Ishikawa (cell line): ENCODE measurements at regions not wholly inside any gene's neighbourhood (a gene's known extent, or its start where the extent isn't known, plus 50 kb on each side); places are given as distances from the start of the nearest gene placed in this dataset.

Source experiments
- CEBPB ChIP-seq: IDR thresholded peaks from 2 replicates; pipeline ENCODE4 v1.6.1; 2012
- CREB1 ChIP-seq: IDR thresholded peaks from 2 replicates; pipeline ENCODE4 v1.6.1; 2012; ENCODE audit warnings: low read depth
- EGR1 ChIP-seq: IDR thresholded peaks from 2 replicates; pipeline ENCODE4 v1.6.1; 2012
- EP300 ChIP-seq: IDR thresholded peaks from 2 replicates; pipeline ENCODE4 v1.6.1; 2012; ENCODE audit warnings: borderline replicate concordance
- FOXM1 ChIP-seq: IDR thresholded peaks from 2 replicates; pipeline ENCODE4 v1.6.1; 2012; ENCODE audit warnings: low read depth, borderline replicate concordance
- MAX ChIP-seq: IDR thresholded peaks from 2 replicates; pipeline ENCODE4 v1.6.1; 2012
- NFIC ChIP-seq: IDR thresholded peaks from 2 replicates; pipeline ENCODE4 v1.6.1; 2012
- RAD21 ChIP-seq: IDR thresholded peaks from 2 replicates; pipeline ENCODE4 v1.6.1; 2012; ENCODE audit warnings: low read depth
- TAF1 ChIP-seq: IDR thresholded peaks from 2 replicates; pipeline ENCODE4 v1.6.1; 2012; ENCODE audit warnings: low read depth, mild to moderate bottlenecking
- TCF12 ChIP-seq: IDR thresholded peaks from 2 replicates; pipeline ENCODE4 v1.6.1; 2012; ENCODE audit warnings: low read depth
- TEAD4 ChIP-seq: IDR thresholded peaks from 2 replicates; pipeline ENCODE4 v1.6.1; 2012
- YY1 ChIP-seq: IDR thresholded peaks from 2 replicates; pipeline ENCODE4 v1.6.1; 2012; ENCODE audit warnings: low read depth
- TF ChIP-seq, protein P1 (sequence below): IDR thresholded peaks from 2 replicates; pipeline ENCODE4 v1.6.1; 2012
- TF ChIP-seq, protein P2 (sequence below): IDR thresholded peaks from 2 replicates; pipeline ENCODE4 v1.6.1; 2012; ENCODE audit warnings: low read depth, mild to moderate bottlenecking

DNA sequence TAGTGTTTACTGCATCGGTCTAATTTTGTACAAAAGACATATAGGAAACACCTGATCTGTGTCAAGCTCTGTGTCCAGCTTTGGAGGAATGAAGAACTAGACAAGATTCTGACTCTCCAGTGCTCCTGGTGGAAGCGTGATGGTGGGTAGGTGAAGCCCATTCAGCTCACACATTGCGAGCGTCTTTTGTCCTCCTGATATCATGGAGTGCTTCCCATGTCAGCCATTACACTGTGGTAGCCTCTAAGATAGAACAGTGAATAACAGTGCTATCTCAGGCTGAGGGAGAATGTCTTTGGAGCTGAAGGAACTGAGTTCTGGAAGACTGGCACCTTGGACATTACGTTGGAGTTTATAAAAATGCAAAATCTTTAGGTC is 350.2 kb downstream of the CYRIA start:
- TF ChIP-seq YY1 (no peak), TCF12 (no peak), MAX (no peak), CREB1 (no peak), EP300 (no peak), RAD21 (no peak), TAF1 (no peak), NFIC (no peak), TEAD4 (no peak), CEBPB (no peak), EGR1 (no peak), FOXM1 (no peak)
- TF ChIP-seq, protein P1, sequence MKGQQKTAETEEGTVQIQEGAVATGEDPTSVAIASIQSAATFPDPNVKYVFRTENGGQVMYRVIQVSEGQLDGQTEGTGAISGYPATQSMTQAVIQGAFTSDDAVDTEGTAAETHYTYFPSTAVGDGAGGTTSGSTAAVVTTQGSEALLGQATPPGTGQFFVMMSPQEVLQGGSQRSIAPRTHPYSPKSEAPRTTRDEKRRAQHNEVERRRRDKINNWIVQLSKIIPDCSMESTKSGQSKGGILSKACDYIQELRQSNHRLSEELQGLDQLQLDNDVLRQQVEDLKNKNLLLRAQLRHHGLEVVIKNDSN, result no peak
- TF ChIP-seq, protein P2, sequence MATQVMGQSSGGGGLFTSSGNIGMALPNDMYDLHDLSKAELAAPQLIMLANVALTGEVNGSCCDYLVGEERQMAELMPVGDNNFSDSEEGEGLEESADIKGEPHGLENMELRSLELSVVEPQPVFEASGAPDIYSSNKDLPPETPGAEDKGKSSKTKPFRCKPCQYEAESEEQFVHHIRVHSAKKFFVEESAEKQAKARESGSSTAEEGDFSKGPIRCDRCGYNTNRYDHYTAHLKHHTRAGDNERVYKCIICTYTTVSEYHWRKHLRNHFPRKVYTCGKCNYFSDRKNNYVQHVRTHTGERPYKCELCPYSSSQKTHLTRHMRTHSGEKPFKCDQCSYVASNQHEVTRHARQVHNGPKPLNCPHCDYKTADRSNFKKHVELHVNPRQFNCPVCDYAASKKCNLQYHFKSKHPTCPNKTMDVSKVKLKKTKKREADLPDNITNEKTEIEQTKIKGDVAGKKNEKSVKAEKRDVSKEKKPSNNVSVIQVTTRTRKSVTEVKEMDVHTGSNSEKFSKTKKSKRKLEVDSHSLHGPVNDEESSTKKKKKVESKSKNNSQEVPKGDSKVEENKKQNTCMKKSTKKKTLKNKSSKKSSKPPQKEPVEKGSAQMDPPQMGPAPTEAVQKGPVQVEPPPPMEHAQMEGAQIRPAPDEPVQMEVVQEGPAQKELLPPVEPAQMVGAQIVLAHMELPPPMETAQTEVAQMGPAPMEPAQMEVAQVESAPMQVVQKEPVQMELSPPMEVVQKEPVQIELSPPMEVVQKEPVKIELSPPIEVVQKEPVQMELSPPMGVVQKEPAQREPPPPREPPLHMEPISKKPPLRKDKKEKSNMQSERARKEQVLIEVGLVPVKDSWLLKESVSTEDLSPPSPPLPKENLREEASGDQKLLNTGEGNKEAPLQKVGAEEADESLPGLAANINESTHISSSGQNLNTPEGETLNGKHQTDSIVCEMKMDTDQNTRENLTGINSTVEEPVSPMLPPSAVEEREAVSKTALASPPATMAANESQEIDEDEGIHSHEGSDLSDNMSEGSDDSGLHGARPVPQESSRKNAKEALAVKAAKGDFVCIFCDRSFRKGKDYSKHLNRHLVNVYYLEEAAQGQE, result no peak
